ENCODE measurements at regions not wholly inside any gene's neighbourhood (a gene's known extent, or its start where the extent isn't known, plus 50 kb on each side); places are given as distances from the start of the nearest gene placed in this dataset.
"Not testable (repeated sequence)": the region's sequence is repeated elsewhere in the genome, so short reads cannot be mapped to it uniquely, and the experiment has no call there.

DNA sequence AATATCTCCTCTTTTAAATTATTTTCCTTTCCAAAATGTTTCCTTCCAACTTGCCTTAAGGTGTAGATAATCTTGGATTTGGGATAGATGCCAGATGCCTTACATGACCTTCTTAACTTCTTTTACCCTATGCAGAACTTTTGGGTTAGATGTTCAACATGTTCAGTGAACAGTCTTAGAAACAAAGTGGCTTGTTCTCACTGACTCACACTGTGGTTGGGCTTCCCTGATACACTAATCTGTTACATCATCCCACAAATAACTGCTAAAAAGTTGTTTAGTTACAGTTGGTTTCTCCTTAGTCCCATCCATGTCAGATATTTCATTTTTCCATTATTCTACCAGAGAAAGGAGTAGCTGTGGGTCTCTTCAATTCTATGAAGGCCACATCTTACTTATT, 2638.2 kb downstream of the PCDH9 start:
- no peak overlapping the region for H3K4me3 ChIP-seq (ENCODE audit: low read depth, low read length)
- DNase-seq, result no peak
- no peaks in the 10 kb centered on the region for H3K9me3 ChIP-seq
- no peaks in the 10 kb centered on the region for H3K27me3 ChIP-seq
- TF ChIP-seq, protein P1, sequence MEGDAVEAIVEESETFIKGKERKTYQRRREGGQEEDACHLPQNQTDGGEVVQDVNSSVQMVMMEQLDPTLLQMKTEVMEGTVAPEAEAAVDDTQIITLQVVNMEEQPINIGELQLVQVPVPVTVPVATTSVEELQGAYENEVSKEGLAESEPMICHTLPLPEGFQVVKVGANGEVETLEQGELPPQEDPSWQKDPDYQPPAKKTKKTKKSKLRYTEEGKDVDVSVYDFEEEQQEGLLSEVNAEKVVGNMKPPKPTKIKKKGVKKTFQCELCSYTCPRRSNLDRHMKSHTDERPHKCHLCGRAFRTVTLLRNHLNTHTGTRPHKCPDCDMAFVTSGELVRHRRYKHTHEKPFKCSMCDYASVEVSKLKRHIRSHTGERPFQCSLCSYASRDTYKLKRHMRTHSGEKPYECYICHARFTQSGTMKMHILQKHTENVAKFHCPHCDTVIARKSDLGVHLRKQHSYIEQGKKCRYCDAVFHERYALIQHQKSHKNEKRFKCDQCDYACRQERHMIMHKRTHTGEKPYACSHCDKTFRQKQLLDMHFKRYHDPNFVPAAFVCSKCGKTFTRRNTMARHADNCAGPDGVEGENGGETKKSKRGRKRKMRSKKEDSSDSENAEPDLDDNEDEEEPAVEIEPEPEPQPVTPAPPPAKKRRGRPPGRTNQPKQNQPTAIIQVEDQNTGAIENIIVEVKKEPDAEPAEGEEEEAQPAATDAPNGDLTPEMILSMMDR (IDR thresholded peaks at IDR 0.05; ENCODE audit: low read depth, low read length), result no peak
- H3K4me1 ChIP-seq, result no peaks in the 10 kb centered on the region
- H3K36me3 ChIP-seq, result no peaks in the 10 kb centered on the region

DNA sequence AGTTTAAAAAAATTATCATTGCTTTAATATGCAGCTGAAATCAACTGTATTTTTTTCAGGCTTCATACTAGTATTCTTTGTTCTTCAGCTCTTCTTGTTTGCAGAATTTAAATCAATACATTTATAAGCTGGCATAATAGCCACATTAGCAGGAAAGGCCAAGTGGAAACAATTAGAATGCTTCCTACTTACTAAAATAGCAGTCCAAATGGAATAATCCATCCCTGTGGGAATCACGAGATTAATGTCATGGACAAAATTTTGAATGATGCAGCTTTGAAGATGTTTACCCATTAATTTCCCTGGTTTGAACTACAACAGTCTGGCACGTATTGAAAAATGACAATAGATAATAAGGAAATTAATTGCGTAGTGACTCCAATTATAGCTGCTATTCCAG, 2650.8 kb downstream of the PCDH9 start:
- no peak overlapping the region for H3K4me3 ChIP-seq (ENCODE audit: low read depth, low read length)
- no peak for DNase-seq
- H3K4me1 ChIP-seq, result peaks cover 5% of the 10 kb centered on the region
- H3K36me3 ChIP-seq, result no peaks in the 10 kb centered on the region; the same call in 1 of the 2 replicates
- no peaks in the 10 kb centered on the region; the same call in 1 of the 2 replicates for H3K9me3 ChIP-seq
- TF ChIP-seq, protein P1 (IDR thresholded peaks at IDR 0.05; ENCODE audit: low read depth, low read length), result no peak
- H3K27me3 ChIP-seq, result no peaks in the 10 kb centered on the region

DNA sequence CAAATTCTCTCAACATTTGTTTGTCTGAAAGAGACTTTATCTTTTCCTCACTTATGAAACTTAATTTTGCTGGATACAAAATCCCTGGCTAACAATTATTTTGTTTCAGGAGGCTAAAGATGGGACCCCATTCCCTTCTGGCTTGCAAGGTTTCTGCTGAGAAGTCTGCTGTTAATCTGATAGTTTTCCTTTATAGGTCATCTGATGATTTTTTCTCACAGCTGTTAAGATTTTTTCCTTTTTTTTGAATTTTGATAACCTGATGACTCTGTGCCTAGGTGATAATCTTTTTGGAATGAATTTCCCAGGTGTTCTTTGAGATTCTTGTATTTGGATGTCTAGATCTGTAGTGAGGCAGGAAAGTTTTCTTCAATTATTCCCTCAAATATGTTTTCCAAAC, 2661.4 kb downstream of the PCDH9 start:
- no peak overlapping the region for H3K4me3 ChIP-seq (ENCODE audit: low read depth, low read length)
- no peaks in the 10 kb centered on the region for H3K27me3 ChIP-seq
- no peaks in the 10 kb centered on the region for H3K36me3 ChIP-seq
- no peak for DNase-seq
- no peaks in the 10 kb centered on the region; the same call in 1 of the 2 replicates for H3K9me3 ChIP-seq
- TF ChIP-seq, protein P1 (IDR thresholded peaks at IDR 0.05; ENCODE audit: low read depth, low read length), result no peak
- no peaks in the 10 kb centered on the region for H3K4me1 ChIP-seq

DNA sequence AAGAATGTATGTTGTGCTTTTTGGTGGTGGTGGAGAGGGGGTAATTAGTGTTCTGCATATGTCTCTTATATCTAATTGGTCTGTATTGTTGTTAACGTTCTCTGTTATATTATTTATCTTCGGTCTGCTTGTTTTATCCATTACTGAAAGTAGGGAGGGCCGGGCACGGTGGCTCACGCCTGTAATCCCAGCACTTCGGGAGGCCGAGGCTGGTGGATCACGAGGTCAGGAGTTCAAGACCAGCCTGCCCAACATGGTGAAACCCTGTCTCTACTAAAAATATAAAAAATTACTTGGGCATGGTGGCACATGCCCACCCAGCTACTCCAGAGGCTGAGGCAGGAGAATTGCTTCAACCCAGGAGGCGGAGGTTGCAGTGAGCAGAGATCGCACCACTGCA, 2672.1 kb downstream of the PCDH9 start:
- H3K4me1 ChIP-seq; H3K36me3 ChIP-seq; H3K9me3 ChIP-seq; DNase-seq; H3K4me3 ChIP-seq (ENCODE audit: low read depth, low read length); H3K27me3 ChIP-seq: not testable (repeated sequence)

DNA sequence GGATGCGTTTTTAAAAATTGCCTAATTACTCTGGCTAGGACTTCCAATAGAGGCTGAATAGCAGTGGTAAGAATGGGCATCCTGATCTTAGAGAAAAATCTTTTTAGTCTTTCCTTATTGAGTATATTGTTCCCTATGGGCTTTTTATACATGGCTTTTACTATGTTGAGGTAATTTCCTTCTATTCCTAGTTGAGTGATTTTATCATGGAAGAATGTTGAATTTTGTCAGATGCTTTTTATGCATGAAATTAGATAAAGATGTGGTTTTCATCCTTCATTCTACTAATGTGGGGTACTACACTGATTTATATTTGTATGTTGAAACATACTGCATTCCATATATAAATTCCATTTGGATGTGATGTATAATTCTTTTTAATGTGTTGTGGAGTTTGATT, 2673.8 kb downstream of the PCDH9 start:
- no peak for DNase-seq
- H3K4me1 ChIP-seq, result no peaks in the 10 kb centered on the region
- TF ChIP-seq, protein P1 (IDR thresholded peaks at IDR 0.05; ENCODE audit: low read depth, low read length), result no peak

DNA sequence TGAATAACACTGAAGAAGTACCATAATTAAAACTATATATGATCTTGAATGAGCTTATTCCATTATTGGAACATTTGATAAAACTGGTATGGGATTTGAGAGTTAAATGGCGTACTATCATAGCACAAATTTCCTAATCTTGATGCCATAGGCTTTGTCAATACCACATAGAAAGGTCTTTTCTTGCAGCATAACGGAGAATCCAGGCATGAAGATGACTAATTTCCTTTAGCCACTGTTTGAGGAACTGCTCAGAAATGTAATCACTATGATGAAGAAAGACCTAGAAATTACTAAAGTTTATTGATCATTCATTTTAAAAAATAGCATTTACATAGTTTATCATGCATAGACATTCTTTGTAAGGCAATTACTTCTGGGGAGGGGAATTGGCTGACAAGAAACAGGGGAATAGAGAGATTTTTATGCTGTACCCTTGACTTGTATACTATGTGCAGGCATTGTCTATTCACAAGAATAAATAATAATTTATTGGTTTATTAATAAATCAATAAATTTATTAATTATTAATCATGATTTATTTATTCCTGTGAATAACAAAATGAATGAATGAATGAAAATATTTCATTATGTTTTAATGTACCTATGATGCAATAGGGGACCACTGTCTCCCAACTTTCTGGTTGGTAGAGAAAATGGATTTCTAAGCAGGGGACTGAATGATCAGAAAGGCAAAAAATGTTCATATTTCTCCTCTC, 2676.6 kb downstream of the PCDH9 start:
- TF ChIP-seq, protein P1 (IDR thresholded peaks at IDR 0.05; ENCODE audit: low read depth, low read length), result no peak
- DNase-seq, result no peak
- Histone ChIP-seq H3K4me1 (no peaks in the 10 kb centered on the region), H3K27me3 (no peaks in the 10 kb centered on the region), H3K36me3 (no peaks in the 10 kb centered on the region), H3K9me3 (no peaks in the 10 kb centered on the region; the same call in 1 of the 2 replicates), H3K4me3 (ENCODE audit: low read depth, low read length) (no peak overlapping the region)

More for the DNA sequence above, 2673.8 kb downstream of the PCDH9 start:
- H3K36me3 ChIP-seq, result no peaks in the 10 kb centered on the region
- H3K27me3 ChIP-seq, result no peaks in the 10 kb centered on the region
- H3K9me3 ChIP-seq, result no peaks in the 10 kb centered on the region
- H3K4me3 ChIP-seq (ENCODE audit: low read depth, low read length), result no peak overlapping the region

All from BE2C (cell line).